SJSA1 (cell line): ENCODE measurements at regions not wholly inside any gene's neighbourhood (a gene's known extent, or its start where the extent isn't known, plus 50 kb on each side); places are given as distances from the start of the nearest gene placed in this dataset.
A peak's percentile ranks its signal among the peaks of the same experiment; 100 is the strongest.

Experiments
- DNase-seq, 2 experiments: peaks; one replicate each; pipeline ENCODE4 v3.0.0-alpha.2; 2015 to 2020; ENCODE audit warnings: low spot score in 2 of 2, low read depth in 1 of 2
- H3K27ac ChIP-seq: fragments of 250-450 bp; sonication (Bioruptor Pico); 2 replicates; pipeline ENCODE4 v1.5.1; 2020; ENCODE audit warnings: mild to moderate bottlenecking, moderate library complexity
- H3K27me3 ChIP-seq: fragments of 250-450 bp; sonication (Bioruptor Pico); replicated peaks from 2 replicates; pipeline ENCODE4 v1.5.1; 2020; ENCODE audit warnings: mild to moderate bottlenecking, moderate library complexity
- H3K36me3 ChIP-seq: fragments of 250-450 bp; sonication (Bioruptor Pico); 2 replicates; pipeline ENCODE4 v1.5.1; 2020; ENCODE audit warnings: mild to moderate bottlenecking
- H3K4me1 ChIP-seq: fragments of 250-450 bp; sonication (Bioruptor Pico); replicated peaks from 2 replicates; pipeline ENCODE4 v1.6.1; 2021; ENCODE audit warnings: mild to moderate bottlenecking
- H3K4me3 ChIP-seq: fragments of 250-450 bp; sonication (Bioruptor Pico); 2 replicates; pipeline ENCODE4 v1.5.1; 2020; ENCODE audit warnings: mild to moderate bottlenecking
- H3K9me3 ChIP-seq: fragments of 250-450 bp; sonication (Bioruptor Pico); replicated peaks from 2 replicates; pipeline ENCODE4 v1.5.1; 2020; ENCODE audit warnings: mild to moderate bottlenecking

GRCh38 chr21:35309316-35309715, 260.2 kb upstream of the RUNX1 start:
- H3K4me3 ChIP-seq: no peak overlapping the region
- no peaks in the 10 kb centered on the region for H3K9me3 ChIP-seq
- no peak overlapping the region for H3K27ac ChIP-seq
- no peaks in the 10 kb centered on the region for H3K36me3 ChIP-seq
- no peak for DNase-seq
- no peaks in the 10 kb centered on the region for H3K4me1 ChIP-seq
- H3K27me3 ChIP-seq: no peaks in the 10 kb centered on the region

GRCh38 chr21:35303085-35303484, 254.0 kb upstream of the RUNX1 start:
- Histone ChIP-seq H3K27me3 (no peaks in the 10 kb centered on the region), H3K9me3 (0 out of 2 replicates have a peak, but pooled peaks cover 4% of the 10 kb centered on the region), H3K4me1 (peaks cover 17% of the 10 kb centered on the region), H3K27ac (no peak overlapping the region), H3K36me3 (no peaks in the 10 kb centered on the region), H3K4me3 (no peak overlapping the region)
- DNase-seq: peak; percentile 58 to 63

- H3K4me3 ChIP-seq: no peak overlapping the region
- no peak for DNase-seq
- no peak overlapping the region for H3K27ac ChIP-seq
- H3K36me3 ChIP-seq: no peaks in the 10 kb centered on the region
- H3K27me3 ChIP-seq: no peaks in the 10 kb centered on the region
- H3K4me1 ChIP-seq: peaks cover 23% of the 10 kb centered on the region
- 0 out of 2 replicates have a peak, but pooled peaks cover under 1% of the 10 kb centered on the region for H3K9me3 ChIP-seq
Measured at GRCh38 chr21:35298757-35299156, 249.7 kb upstream of the RUNX1 start.

GRCh38 chr21:35297665-35298064, 248.6 kb upstream of the RUNX1 start:
- H3K36me3 ChIP-seq: no peaks in the 10 kb centered on the region
- H3K4me1 ChIP-seq: peaks cover 17% of the 10 kb centered on the region
- DNase-seq: no peak
- H3K4me3 ChIP-seq: no peak overlapping the region
- no peaks in the 10 kb centered on the region for H3K27me3 ChIP-seq
- no peak overlapping the region for H3K27ac ChIP-seq
- H3K9me3 ChIP-seq: no peaks in the 10 kb centered on the region

- DNase-seq: no peak
- no peak overlapping the region for H3K27ac ChIP-seq
- no peaks in the 10 kb centered on the region for H3K36me3 ChIP-seq
- H3K9me3 ChIP-seq: no peaks in the 10 kb centered on the region
- H3K27me3 ChIP-seq: no peaks in the 10 kb centered on the region
- peaks cover 19% of the 10 kb centered on the region for H3K4me1 ChIP-seq
- no peak overlapping the region for H3K4me3 ChIP-seq
Measured at GRCh38 chr21:35294231-35294898, 245.3 kb upstream of the RUNX1 start.

- Histone ChIP-seq H3K27ac (peak overlapping the region; percentile 47), H3K4me1 (peaks cover 19% of the 10 kb centered on the region), H3K9me3 (peaks cover 2% of the 10 kb centered on the region; the same call in 1 of the 2 replicates), H3K27me3 (no peaks in the 10 kb centered on the region), H3K4me3 (no peak overlapping the region), H3K36me3 (no peaks in the 10 kb centered on the region)
- peak in 1 of 2 experiments; percentile 70 for DNase-seq
Measured at GRCh38 chr21:35291973-35292627, 243.0 kb upstream of the RUNX1 start.

GRCh38 chr21:35291034-35291433, 241.9 kb upstream of the RUNX1 start:
- Histone ChIP-seq H3K36me3 (no peaks in the 10 kb centered on the region), H3K27ac (no peak overlapping the region), H3K9me3 (peaks cover 5% of the 10 kb centered on the region; the same call in 1 of the 2 replicates), H3K27me3 (no peaks in the 10 kb centered on the region), H3K4me1 (peaks cover 19% of the 10 kb centered on the region), H3K4me3 (no peak overlapping the region)
- DNase-seq: no peak

GRCh38 chr21:35288238-35288637, 239.1 kb upstream of the RUNX1 start:
- DNase-seq: no peak

GRCh38 chr21:35284199-35284598, 235.1 kb upstream of the RUNX1 start:
- DNase-seq: no peak

More at GRCh38 chr21:35288238-35288637, 239.1 kb upstream of the RUNX1 start:
- Histone ChIP-seq H3K36me3 (no peaks in the 10 kb centered on the region), H3K9me3 (peaks cover 5% of the 10 kb centered on the region; the same call in 1 of the 2 replicates), H3K4me1 (peaks cover 13% of the 10 kb centered on the region), H3K27ac (no peak overlapping the region), H3K27me3 (no peaks in the 10 kb centered on the region), H3K4me3 (no peak overlapping the region)

GRCh38 chr21:35282944-35283343, 233.8 kb upstream of the RUNX1 start:
- no peak overlapping the region for H3K4me3 ChIP-seq
- H3K27ac ChIP-seq: no peak overlapping the region
- no peaks in the 10 kb centered on the region for H3K27me3 ChIP-seq
- no peaks in the 10 kb centered on the region for H3K36me3 ChIP-seq
- H3K4me1 ChIP-seq: no peaks in the 10 kb centered on the region
- no peak for DNase-seq
- H3K9me3 ChIP-seq: peaks cover 5% of the 10 kb centered on the region; the same call in 1 of the 2 replicates

More at GRCh38 chr21:35284199-35284598, 235.1 kb upstream of the RUNX1 start:
- peaks cover 5% of the 10 kb centered on the region; the same call in 1 of the 2 replicates for H3K9me3 ChIP-seq
- no peaks in the 10 kb centered on the region for H3K4me1 ChIP-seq
- H3K4me3 ChIP-seq: no peak overlapping the region
- H3K36me3 ChIP-seq: no peaks in the 10 kb centered on the region
- H3K27ac ChIP-seq: no peak overlapping the region
- H3K27me3 ChIP-seq: no peaks in the 10 kb centered on the region

- no peak overlapping the region for H3K4me3 ChIP-seq
- no peak for DNase-seq
- no peaks in the 10 kb centered on the region for H3K4me1 ChIP-seq
- no peaks in the 10 kb centered on the region for H3K27me3 ChIP-seq
- H3K36me3 ChIP-seq: no peaks in the 10 kb centered on the region
- H3K9me3 ChIP-seq: peaks cover 2% of the 10 kb centered on the region; the same call in 1 of the 2 replicates
- H3K27ac ChIP-seq: no peak overlapping the region
Measured at GRCh38 chr21:35281956-35282355, 232.9 kb upstream of the RUNX1 start.

GRCh38 chr21:35280231-35280630, 231.1 kb upstream of the RUNX1 start:
- Histone ChIP-seq H3K4me1 (peaks cover 3% of the 10 kb centered on the region; the same call in 1 of the 2 replicates), H3K27me3 (no peaks in the 10 kb centered on the region), H3K36me3 (no peaks in the 10 kb centered on the region), H3K4me3 (no peak overlapping the region), H3K27ac (no peak overlapping the region), H3K9me3 (no peaks in the 10 kb centered on the region)
- DNase-seq: no peak

- H3K9me3 ChIP-seq: no peaks in the 10 kb centered on the region; the same call in 1 of the 2 replicates
- no peak overlapping the region for H3K4me3 ChIP-seq
- no peaks in the 10 kb centered on the region for H3K27me3 ChIP-seq
- H3K4me1 ChIP-seq: peaks cover 3% of the 10 kb centered on the region; the same call in 1 of the 2 replicates
- no peak overlapping the region for H3K27ac ChIP-seq
- H3K36me3 ChIP-seq: no peaks in the 10 kb centered on the region
- DNase-seq: no peak
Measured at GRCh38 chr21:35275776-35276175, 226.7 kb upstream of the RUNX1 start.

GRCh38 chr21:35274923-35275322, 225.8 kb upstream of the RUNX1 start:
- Histone ChIP-seq H3K4me1 (peaks cover 3% of the 10 kb centered on the region; the same call in 1 of the 2 replicates), H3K36me3 (no peaks in the 10 kb centered on the region)
- DNase-seq: no peak

More at GRCh38 chr21:35274923-35275322, 225.8 kb upstream of the RUNX1 start:
- no peaks in the 10 kb centered on the region for H3K27me3 ChIP-seq
- no peak overlapping the region for H3K4me3 ChIP-seq
- H3K27ac ChIP-seq: no peak overlapping the region
- H3K9me3 ChIP-seq: no peaks in the 10 kb centered on the region; the same call in 1 of the 2 replicates
